GM12878 (cell line): ENCODE measurements at regions not wholly inside any gene's neighbourhood (a gene's known extent, or its start where the extent isn't known, plus 50 kb on each side); places are given as distances from the start of the nearest gene placed in this dataset.

Experiments
- BRCA1 ChIP-seq: IDR thresholded peaks from 2 replicates; pipeline ENCODE4 v1.6.1; 2011; ENCODE audit warnings: low read depth, low read length, improper control_type of control experiment
- CEBPB ChIP-seq, 2 experiments: fragments of 150-350 bp in 1 of 2; IDR thresholded peaks; 2 replicates each; pipeline ENCODE4 v1.6.1; 2012 to 2014; ENCODE audit warnings: low read depth in 2 of 2, low read length in 2 of 2, borderline replicate concordance in 1 of 2, inconsistent platforms in 1 of 2
- HDAC6 ChIP-seq: fragments of 200-600 bp; sonication (generic); IDR thresholded peaks from one replicate; pipeline ENCODE4 v1.8.0; 2017; ENCODE audit warnings: antibody characterized with exemption; ENCODE audit not compliant: unreplicated experiment
- JUNB ChIP-seq: IDR thresholded peaks from 2 replicates; pipeline ENCODE4 v1.6.1; 2016; ENCODE audit warnings: antibody characterized with exemption, mild to moderate bottlenecking
- MEF2A ChIP-seq: IDR thresholded peaks from 2 replicates; pipeline ENCODE4 v1.6.1; 2011; ENCODE audit warnings: low read depth, mild to moderate bottlenecking, low read length, moderate library complexity; ENCODE audit not compliant: insufficient read depth
- YY1 ChIP-seq: IDR thresholded peaks from 2 replicates; pipeline ENCODE4 v1.6.1; 2011; ENCODE audit warnings: low read depth, mild to moderate bottlenecking, low read length

DNA sequence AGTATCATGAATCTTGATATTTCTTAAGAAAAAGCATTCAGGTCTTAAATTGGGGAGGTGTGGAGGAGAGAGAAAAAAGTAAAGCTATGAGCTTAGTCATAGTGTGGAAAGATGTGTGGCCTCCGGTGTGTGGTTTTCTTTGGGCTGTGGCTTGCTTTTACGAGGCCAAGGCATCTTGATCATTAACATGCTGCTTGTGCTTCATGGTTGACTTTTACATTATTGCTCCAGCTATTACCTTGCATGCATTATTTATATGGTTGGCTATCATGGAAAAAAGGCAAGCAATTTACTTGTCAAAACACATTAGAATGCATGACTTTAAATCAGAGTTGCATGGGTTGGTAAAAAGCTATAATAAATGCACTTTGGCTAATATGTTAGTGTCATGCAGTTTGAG is 300.7 kb upstream of the ADARB2 start:
- TF ChIP-seq MEF2A (no peak), HDAC6 (no peak), JUNB (no peak), YY1 (no peak), CEBPB (IDR thresholded peaks at IDR 0.05; ENCODE audit: borderline replicate concordance in 1 of 2, low read depth in 2 of 2, low read length in 2 of 2) (no peak), BRCA1 (no peak)
